ENCODE measurements at regions not wholly inside any gene's neighbourhood (a gene's known extent, or its start where the extent isn't known, plus 50 kb on each side); places are given as distances from the start of the nearest gene placed in this dataset.

DNA sequence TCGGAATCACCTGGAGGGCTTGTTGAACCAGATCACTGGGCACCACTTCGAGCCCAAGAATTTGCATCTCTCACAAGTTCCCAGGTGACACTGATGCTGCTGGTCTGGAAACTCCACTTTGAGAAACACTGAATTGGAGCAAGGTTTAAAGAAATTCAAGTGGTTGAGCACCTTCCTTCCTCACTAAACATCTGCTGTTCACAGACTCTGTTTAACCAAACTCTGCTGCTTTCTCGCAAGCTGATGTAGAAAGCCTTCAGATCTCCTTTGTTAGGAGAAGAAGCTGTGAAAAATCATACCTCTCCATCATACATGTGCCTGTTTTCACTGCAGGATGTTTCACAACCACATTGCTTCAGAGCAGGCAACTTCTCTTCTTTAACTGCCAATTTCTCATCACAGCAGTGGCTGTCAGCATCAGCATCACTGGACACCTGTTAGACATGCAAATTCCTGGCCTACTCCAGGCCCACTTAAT is 87.5 kb upstream of the TOP1 start:
- no peaks in the 10 kb centered on the region for H4K20me1 ChIP-seq (replicated peaks; ENCODE audit: control insufficient read depth, insufficient read depth, low read length)
- 0 out of 5 replicates have a peak, but pooled peaks cover 0 to 1% of the 10 kb centered on the region in 2 experiments for H3K4me1 ChIP-seq (replicated peaks in 1 of 2; ENCODE audit: control insufficient read depth in 2 of 2, insufficient read depth in 2 of 2, low read length in 2 of 2)
- WGBS (ENCODE audit: insufficient coverage, low coverage, missing lambda C conversion rate): 0% methylated on average over 3 of the region's 3 CpGs
- ATAC-seq (no peak), FAIRE-seq (no peak), DNase-seq (ENCODE audit: extremely low read depth in 1 of 4, low spot score in 3 of 4) (no peak)
- H3K27me3 ChIP-seq (ENCODE audit: control insufficient read depth in 2 of 2, insufficient read depth in 2 of 2, low read length in 2 of 2): peaks cover 10 to 31% of the 10 kb centered on the region in 2 experiments
- POLR2A ChIA-PET: interaction anchor here (1.1 kb wide), 1 partner anchor 12 kb away, joined by 3 read pairs; no protein-coding TSS in a partner anchor
- H3K36me3 ChIP-seq (ENCODE audit: control insufficient read depth, insufficient read depth, low read length): no peaks in the 10 kb centered on the region
- H3K79me2 ChIP-seq (ENCODE audit: control insufficient read depth, insufficient read depth, low read length): no peaks in the 10 kb centered on the region
- H3K27ac ChIP-seq (ENCODE audit: extremely low read depth, low read depth, low read length): no peak overlapping the region
- no peaks in the 10 kb centered on the region for H3K9me1 ChIP-seq (ENCODE audit: control insufficient read depth, insufficient read depth, low read length)
- H2AFZ ChIP-seq (ENCODE audit: low read depth, low read length): no peak overlapping the region
- no peak for TF ChIP-seq ILF3 (IDR thresholded peaks at IDR 0.05; ENCODE audit: borderline replicate concordance)
- TF ChIP-seq ILK (tag; IDR thresholded peaks at IDR 0.05; ENCODE audit: borderline replicate concordance, low read depth): no peak
- no peak for TF ChIP-seq DPF2 (IDR thresholded peaks at IDR 0.05)
- TF ChIP-seq POLR3A (IDR thresholded peaks at IDR 0.05; ENCODE audit: borderline replicate concordance, extremely low read depth, insufficient read depth, insufficient read length): no peak
- TF ChIP-seq CBFA2T3 (IDR thresholded peaks at IDR 0.05): no peak
- TF ChIP-seq TARDBP (IDR thresholded peaks at IDR 0.05): no peak
- TF ChIP-seq MAZ (CRISPR knock-in tag; conservative IDR thresholded peaks at IDR 0.05 in 1 of 2, IDR thresholded peaks at IDR 0.05 in 1 of 2): no peak
- TF ChIP-seq, protein P1, sequence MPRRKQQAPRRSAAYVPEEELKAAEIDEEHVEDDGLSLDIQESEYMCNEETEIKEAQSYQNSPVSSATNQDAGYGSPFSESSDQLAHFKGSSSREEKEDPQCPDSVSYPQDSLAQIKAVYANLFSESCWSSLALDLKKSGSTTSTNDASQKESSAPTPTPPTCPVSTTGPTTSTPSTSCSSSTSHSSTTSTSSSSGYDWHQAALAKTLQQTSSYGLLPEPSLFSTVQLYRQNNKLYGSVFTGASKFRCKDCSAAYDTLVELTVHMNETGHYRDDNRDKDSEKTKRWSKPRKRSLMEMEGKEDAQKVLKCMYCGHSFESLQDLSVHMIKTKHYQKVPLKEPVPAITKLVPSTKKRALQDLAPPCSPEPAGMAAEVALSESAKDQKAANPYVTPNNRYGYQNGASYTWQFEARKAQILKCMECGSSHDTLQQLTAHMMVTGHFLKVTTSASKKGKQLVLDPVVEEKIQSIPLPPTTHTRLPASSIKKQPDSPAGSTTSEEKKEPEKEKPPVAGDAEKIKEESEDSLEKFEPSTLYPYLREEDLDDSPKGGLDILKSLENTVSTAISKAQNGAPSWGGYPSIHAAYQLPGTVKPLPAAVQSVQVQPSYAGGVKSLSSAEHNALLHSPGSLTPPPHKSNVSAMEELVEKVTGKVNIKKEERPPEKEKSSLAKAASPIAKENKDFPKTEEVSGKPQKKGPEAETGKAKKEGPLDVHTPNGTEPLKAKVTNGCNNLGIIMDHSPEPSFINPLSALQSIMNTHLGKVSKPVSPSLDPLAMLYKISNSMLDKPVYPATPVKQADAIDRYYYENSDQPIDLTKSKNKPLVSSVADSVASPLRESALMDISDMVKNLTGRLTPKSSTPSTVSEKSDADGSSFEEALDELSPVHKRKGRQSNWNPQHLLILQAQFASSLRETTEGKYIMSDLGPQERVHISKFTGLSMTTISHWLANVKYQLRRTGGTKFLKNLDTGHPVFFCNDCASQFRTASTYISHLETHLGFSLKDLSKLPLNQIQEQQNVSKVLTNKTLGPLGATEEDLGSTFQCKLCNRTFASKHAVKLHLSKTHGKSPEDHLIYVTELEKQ (CRISPR knock-in tag; IDR thresholded peaks at IDR 0.05): no peak
- TF ChIP-seq MTA3 (IDR thresholded peaks at IDR 0.05; ENCODE audit: borderline replicate concordance): no peak
- H3K9ac ChIP-seq (ENCODE audit: insufficient read depth in 1 of 2, low read depth in 2 of 2, low read length in 2 of 2): no peak overlapping the region
- no TSS peak for BruUV-seq (replicated peaks)
- intact Hi-C loops (cut with micrococcal nuclease) (no loop called here), in situ Hi-C loops (cut with MboI) (loop anchor here (25.0 kb wide), 1 partner anchor 1679 kb away; no protein-coding TSS in a partner anchor)
- no peak overlapping the region for H3K4me2 ChIP-seq (ENCODE audit: insufficient read depth, low read length)
- no peaks in the 10 kb centered on the region for H3K9me3 ChIP-seq (replicated peaks; ENCODE audit: control insufficient read depth, insufficient read depth, low read depth, low read length)
- H3K4me3 ChIP-seq: no peak overlapping the region
- CTCF ChIA-PET (ENCODE audit: low intra/inter-chr PET ratio): no interaction called here

All from K562 (cell line).